Body of pancreas (tissue), 4 donors: ENCODE measurements at regions not wholly inside any gene's neighbourhood (a gene's known extent, or its start where the extent isn't known, plus 50 kb on each side); places are given as distances from the start of the nearest gene placed in this dataset.

Source experiments
- ATAC-seq: fragments of 150-250 bp; one replicate; pipeline ENCODE4 v1.9.1; 2016
- DNase-seq, 4 donors: peaks; one replicate each; pipeline ENCODE4 v3.0.0-alpha.2; 2019
- H3K27ac ChIP-seq, 4 donors: fragments of 200-600 bp; sonication (generic); 1 replicate in 3 of 4; 2 replicates in 1 of 4; pipeline versions ENCODE4 v1.5.1 to v1.6.1; 2016 to 2019; ENCODE audit warnings: mild to moderate bottlenecking in 1 of 4, mixed read lengths in 1 of 4, moderate library complexity in 1 of 4
- H3K27me3 ChIP-seq, 2 donors: fragments of 200-600 bp; sonication (generic); one replicate each; pipeline ENCODE4 v1.6.0; 2016; ENCODE audit warnings: mild to moderate bottlenecking in 1 of 2
- H3K36me3 ChIP-seq, 2 donors: fragments of 200-600 bp; sonication (generic); replicated peaks in 1 of 2; 2 replicates each; pipeline ENCODE4 v1.5.1; 2016; ENCODE audit warnings: low read depth in 2 of 2; ENCODE audit not compliant: insufficient read depth in 1 of 2
- H3K4me1 ChIP-seq: fragments of 200-600 bp; sonication (generic); one replicate; pipeline ENCODE4 v1.6.0; 2016
- H3K4me3 ChIP-seq, 2 donors: fragments of 200-600 bp; sonication (generic); 1 replicate in 1 of 2; 2 replicates in 1 of 2; pipeline ENCODE4 v1.5.1; 2016 to 2019
- H3K9me3 ChIP-seq, 3 donors: fragments of 200-600 bp; sonication (generic); 1 replicate in 2 of 3; 2 replicates in 1 of 3; pipeline ENCODE4 v1.5.1; 2016
- POLR2A ChIP-seq, 3 donors: fragments of 450-650 bp; IDR thresholded peaks; one replicate each; pipeline ENCODE4 v1.6.1; 2016; ENCODE audit warnings: antibody characterized with exemption in 3 of 3, mild to moderate bottlenecking in 2 of 3
- WGBS, 2 donors: methylation state at CpG; one replicate each; pipeline ENCODE4 v1.1.5; 2017; 5-methylcytosine and 5-hydroxymethylcytosine counted together
- intact Hi-C: fragments of 100-400 bp; cut with DNase I; formaldehyde crosslinking; loops from one replicate; pipeline ENCODE4 v1.15.1; 2023
- TF ChIP-seq, protein P1 (sequence below), 7 experiments: fragments of 450-650 bp in 4 of 7; fragments of 200-600 bp in 3 of 7; sonication (generic) in 3 of 7; IDR thresholded peaks; one replicate each; pipeline ENCODE4 v1.5.1; 2016 to 2019; ENCODE audit warnings: antibody characterized with exemption in 7 of 7

DNA sequence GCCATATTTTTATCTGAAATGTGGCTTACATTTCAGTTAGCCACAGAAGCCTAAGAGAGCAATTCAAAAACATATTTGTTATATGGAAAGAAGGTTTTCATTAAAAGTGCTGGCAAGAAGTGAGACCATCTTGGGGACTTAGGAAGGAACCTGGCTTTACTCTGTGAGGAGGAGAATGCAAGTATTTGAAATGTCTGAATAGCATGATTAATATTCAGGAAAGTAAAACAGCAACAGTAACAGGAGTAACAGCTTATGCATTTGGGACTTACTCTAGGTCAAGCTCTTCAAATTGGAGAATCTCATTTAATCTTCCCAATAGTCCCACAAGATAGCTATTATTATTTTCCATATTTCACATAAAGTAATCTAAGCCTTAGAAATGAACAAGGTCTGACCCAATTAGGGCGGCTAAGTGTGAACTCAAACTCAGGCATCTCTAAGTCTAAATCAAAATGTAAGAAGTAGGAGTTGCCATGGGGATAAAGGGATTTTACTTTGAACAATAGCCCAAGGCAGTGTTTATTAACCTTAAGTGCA, 816.5 kb downstream of the BCKDHB start:
- TF ChIP-seq, protein P1, sequence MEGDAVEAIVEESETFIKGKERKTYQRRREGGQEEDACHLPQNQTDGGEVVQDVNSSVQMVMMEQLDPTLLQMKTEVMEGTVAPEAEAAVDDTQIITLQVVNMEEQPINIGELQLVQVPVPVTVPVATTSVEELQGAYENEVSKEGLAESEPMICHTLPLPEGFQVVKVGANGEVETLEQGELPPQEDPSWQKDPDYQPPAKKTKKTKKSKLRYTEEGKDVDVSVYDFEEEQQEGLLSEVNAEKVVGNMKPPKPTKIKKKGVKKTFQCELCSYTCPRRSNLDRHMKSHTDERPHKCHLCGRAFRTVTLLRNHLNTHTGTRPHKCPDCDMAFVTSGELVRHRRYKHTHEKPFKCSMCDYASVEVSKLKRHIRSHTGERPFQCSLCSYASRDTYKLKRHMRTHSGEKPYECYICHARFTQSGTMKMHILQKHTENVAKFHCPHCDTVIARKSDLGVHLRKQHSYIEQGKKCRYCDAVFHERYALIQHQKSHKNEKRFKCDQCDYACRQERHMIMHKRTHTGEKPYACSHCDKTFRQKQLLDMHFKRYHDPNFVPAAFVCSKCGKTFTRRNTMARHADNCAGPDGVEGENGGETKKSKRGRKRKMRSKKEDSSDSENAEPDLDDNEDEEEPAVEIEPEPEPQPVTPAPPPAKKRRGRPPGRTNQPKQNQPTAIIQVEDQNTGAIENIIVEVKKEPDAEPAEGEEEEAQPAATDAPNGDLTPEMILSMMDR (IDR thresholded peaks at IDR 0.05): no peak

DNA sequence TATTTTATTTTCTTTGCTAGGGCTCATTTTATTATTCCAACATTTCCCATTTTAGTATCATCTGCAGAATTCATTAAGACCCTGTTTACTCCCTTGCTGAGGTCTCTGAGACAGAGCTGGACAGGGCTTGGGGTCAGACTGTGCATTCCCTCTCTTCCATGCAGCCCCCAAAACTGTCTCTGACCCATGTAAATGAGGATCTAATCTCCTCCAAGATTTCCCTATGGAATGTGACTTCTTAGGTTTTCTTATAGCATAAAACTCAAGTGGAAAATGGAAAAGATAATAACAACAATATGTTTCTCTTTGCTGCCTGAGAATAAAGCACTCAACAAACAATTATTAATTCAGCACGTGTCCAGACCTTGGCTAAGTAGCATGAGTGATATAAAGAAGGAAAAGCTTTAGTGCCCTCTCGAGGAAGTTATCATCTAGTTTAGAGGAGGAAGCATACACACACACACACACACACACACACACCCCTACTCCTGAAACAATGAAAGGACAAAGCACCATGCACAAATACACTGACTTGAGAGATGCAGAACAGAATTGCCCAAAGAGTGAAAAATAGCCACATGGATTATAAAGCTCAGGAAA, 815.5 kb downstream of the BCKDHB start:
- no peaks in the 10 kb centered on the region for H3K36me3 ChIP-seq
- ATAC-seq (no peak), DNase-seq (no peak)
- TF ChIP-seq POLR2A (IDR thresholded peaks at IDR 0.05): no peak
- TF ChIP-seq, protein P1 (IDR thresholded peaks at IDR 0.05): no peak
- H3K4me1 ChIP-seq: no peaks in the 10 kb centered on the region
- H3K4me3 ChIP-seq: no peak overlapping the region
- WGBS, 2 donors: 8 to 11% methylated on average over 2 of the region's 2 CpGs
- H3K27ac ChIP-seq: no peak overlapping the region
- intact Hi-C loops: no loop called here
- H3K27me3 ChIP-seq: no peaks in the 10 kb centered on the region
- no peaks in the 10 kb centered on the region for H3K9me3 ChIP-seq

More for the DNA sequence above, 816.5 kb downstream of the BCKDHB start:
- ATAC-seq (no peak), DNase-seq (no peak)
- Histone ChIP-seq H3K27ac (no peak overlapping the region), H3K9me3 (no peaks in the 10 kb centered on the region), H3K4me3 (no peak overlapping the region), H3K4me1 (no peaks in the 10 kb centered on the region), H3K27me3 (no peaks in the 10 kb centered on the region), H3K36me3 (no peaks in the 10 kb centered on the region)
- intact Hi-C loops: no loop called here
- WGBS, 2 donors: 56 to 74% methylated on average over 1 of the region's 1 CpG

DNA sequence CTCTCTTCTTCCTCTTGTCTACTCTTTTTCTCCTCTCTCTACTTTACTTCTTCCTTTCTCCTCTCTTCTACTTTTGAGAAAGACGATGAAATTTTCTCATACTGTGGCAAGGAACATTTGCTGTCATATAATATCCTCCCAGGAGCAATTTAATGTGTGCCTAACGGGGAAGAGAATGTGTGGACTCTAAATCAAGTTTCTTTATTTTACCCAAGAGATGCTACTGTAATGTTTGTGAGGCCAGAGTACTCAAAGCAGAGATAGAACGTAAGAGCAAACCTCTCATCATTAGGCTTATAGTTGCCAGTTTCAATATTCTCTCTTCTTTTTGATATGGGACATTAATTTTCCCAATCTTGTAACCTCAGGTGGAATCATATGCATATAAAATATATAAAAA, 801.4 kb downstream of the BCKDHB start:
- H3K9me3 ChIP-seq: no peaks in the 10 kb centered on the region
- no peaks in the 10 kb centered on the region for H3K27me3 ChIP-seq
- TF ChIP-seq POLR2A (IDR thresholded peaks at IDR 0.05): no peak
- TF ChIP-seq, protein P1 (IDR thresholded peaks at IDR 0.05): no peak
- no peaks in the 10 kb centered on the region for H3K36me3 ChIP-seq
- H3K27ac ChIP-seq: no peak overlapping the region
- no peaks in the 10 kb centered on the region for H3K4me1 ChIP-seq
- DNase-seq (no peak), ATAC-seq (no peak)
- WGBS, 2 donors: 51 to 55% methylated on average over 3 of the region's 3 CpGs
- no peak overlapping the region for H3K4me3 ChIP-seq
- intact Hi-C loops: no loop called here

DNA sequence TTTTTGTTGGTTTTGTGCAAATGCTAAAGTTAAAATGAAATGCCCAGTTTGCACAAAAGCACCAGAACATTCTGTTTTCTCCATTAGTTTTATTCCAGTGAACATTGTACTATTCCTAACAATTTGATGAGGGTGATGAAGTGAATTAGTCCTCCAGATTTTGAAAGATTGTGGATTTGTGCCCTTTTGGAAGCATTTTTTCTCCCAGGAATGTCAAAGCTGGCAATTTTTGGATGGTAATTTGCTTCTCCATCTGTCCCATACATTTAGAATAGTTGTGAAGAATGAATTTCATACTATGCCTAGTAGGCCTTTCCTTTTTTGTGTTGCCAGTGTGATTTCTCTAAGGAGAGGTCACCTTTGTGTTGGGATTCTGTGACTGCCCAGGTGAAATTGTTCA, 797.2 kb downstream of the BCKDHB start:
- no peaks in the 10 kb centered on the region for H3K4me1 ChIP-seq
- DNase-seq: no peak
- no peaks in the 10 kb centered on the region for H3K36me3 ChIP-seq
- no peak overlapping the region for H3K4me3 ChIP-seq
- H3K27ac ChIP-seq: no peak overlapping the region
- H3K27me3 ChIP-seq: no peaks in the 10 kb centered on the region
- intact Hi-C loops: no loop called here
- no peaks in the 10 kb centered on the region for H3K9me3 ChIP-seq
- TF ChIP-seq POLR2A (IDR thresholded peaks at IDR 0.05): no peak
- TF ChIP-seq, protein P1 (IDR thresholded peaks at IDR 0.05): no peak
- ATAC-seq: no peak

DNA sequence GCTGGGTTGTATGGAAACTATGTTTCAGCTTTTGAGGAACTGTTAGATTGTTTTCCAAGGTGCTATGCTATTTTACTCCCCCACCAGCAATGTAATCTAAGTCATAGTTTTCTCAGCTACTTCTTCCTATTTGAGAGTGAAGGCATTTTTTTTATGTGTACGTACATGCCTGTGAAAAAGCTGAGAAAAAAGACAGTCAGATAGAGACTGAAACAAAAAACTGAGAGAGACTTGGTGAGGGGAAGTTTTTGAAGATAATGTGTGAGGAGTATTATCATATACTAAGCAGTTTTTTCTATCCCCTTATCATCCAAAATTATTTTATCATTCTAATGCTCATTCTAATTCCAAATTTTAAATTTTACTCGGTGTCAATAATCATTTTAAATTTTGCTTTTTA, 780.0 kb downstream of the BCKDHB start:
- H3K4me1 ChIP-seq: no peaks in the 10 kb centered on the region
- H3K4me3 ChIP-seq: no peak overlapping the region
- H3K27me3 ChIP-seq: no peaks in the 10 kb centered on the region
- TF ChIP-seq, protein P1 (IDR thresholded peaks at IDR 0.05): no peak
- no peak for TF ChIP-seq POLR2A (IDR thresholded peaks at IDR 0.05)
- 48 to 63% methylated on average over 2 of the region's 2 CpGs for WGBS, 2 donors
- ATAC-seq (no peak), DNase-seq (no peak)
- H3K9me3 ChIP-seq: no peaks in the 10 kb centered on the region
- intact Hi-C loops: no loop called here
- no peaks in the 10 kb centered on the region for H3K36me3 ChIP-seq
- no peak overlapping the region for H3K27ac ChIP-seq
